B cell (primary cell): ENCODE measurements at regions not wholly inside any gene's neighbourhood (a gene's known extent, or its start where the extent isn't known, plus 50 kb on each side); places are given as distances from the start of the nearest gene placed in this dataset.

Experiments
- CTCF ChIP-seq: fragments of 200-600 bp; IDR thresholded peaks from one replicate; pipeline ENCODE4 v1.8.0; 2022; ENCODE audit warnings: antibody characterized with exemption, mild to moderate bottlenecking
- EZH2 ChIP-seq: IDR thresholded peaks from 2 replicates; pipeline ENCODE4 v1.6.1; 2012; ENCODE audit warnings: borderline replicate concordance, low read depth, mild to moderate bottlenecking, moderate library complexity, low read length; ENCODE audit not compliant: insufficient read depth, poor library complexity, severe bottlenecking

GRCh38 chr4:22233230-22233629 is 282.6 kb downstream of the ADGRA3 start:
- TF ChIP-seq EZH2 (no peak), CTCF (no peak)
